Neural cell (in vitro differentiated cells): ENCODE measurements at regions not wholly inside any gene's neighbourhood (a gene's known extent, or its start where the extent isn't known, plus 50 kb on each side); places are given as distances from the start of the nearest gene placed in this dataset.

ENCODE experiments used
- H2AFZ ChIP-seq: fragments of 200-600, 300-800 bp; sonication (generic), shearing (Covaris generic); 2 replicates; pipeline ENCODE4 v1.6.0; 2014; ENCODE audit warnings: low read depth, mild to moderate bottlenecking, antibody characterized with exemption, low read length, moderate library complexity
- H3F3A ChIP-seq: fragments of 200-600 bp; shearing (Covaris generic); 2 replicates; pipeline ENCODE4 v1.6.1; 2016; ENCODE audit warnings: mild to moderate bottlenecking, moderate library complexity, mixed read lengths, antibody characterized with exemption, low read length; ENCODE audit not compliant: insufficient read depth, poor library complexity, severe bottlenecking
- H3K27ac ChIP-seq: fragments of 200-600, 300-800 bp; sonication (generic), shearing (Covaris generic); 2 replicates; pipeline ENCODE4 v1.5.1; 2014; ENCODE audit warnings: mild to moderate bottlenecking, low read length, moderate library complexity
- H3K27me3 ChIP-seq: fragments of 300-800, 200-600 bp; sonication (generic), shearing (Covaris generic); 2 replicates; pipeline ENCODE4 v1.6.0; 2014; ENCODE audit warnings: mild to moderate bottlenecking, low read depth, low read length, moderate library complexity; ENCODE audit not compliant: insufficient read depth
- H3K36me3 ChIP-seq: fragments of 300-800, 200-600 bp; sonication (generic), shearing (Covaris generic); 2 replicates; pipeline ENCODE4 v1.5.1; 2014; ENCODE audit warnings: mild to moderate bottlenecking, antibody characterized with exemption, low read length, moderate library complexity; ENCODE audit not compliant: insufficient read depth
- H3K4me2 ChIP-seq: fragments of 300-800, 200-600 bp; sonication (generic), shearing (Covaris generic); 2 replicates; pipeline ENCODE4 v1.6.0; 2014; ENCODE audit warnings: mild to moderate bottlenecking, low read length
- H3K4me3 ChIP-seq: fragments of 300-800, 200-600 bp; sonication (generic), shearing (Covaris generic); 2 replicates; pipeline ENCODE4 v1.5.1; 2014; ENCODE audit warnings: mild to moderate bottlenecking, low read length, moderate library complexity
- H3K79me2 ChIP-seq: fragments of 200-600 bp; shearing (Covaris generic); replicated peaks from 2 replicates; pipeline ENCODE4 v1.6.0; 2014; ENCODE audit warnings: mild to moderate bottlenecking, low read length, moderate library complexity; ENCODE audit not compliant: insufficient read depth
- H3K9ac ChIP-seq: fragments of 300-800, 200-600 bp; sonication (generic), shearing (Covaris generic); 2 replicates; pipeline ENCODE4 v1.6.1; 2016; ENCODE audit warnings: mild to moderate bottlenecking, low read length, mixed read lengths
- H3K9me2 ChIP-seq: fragments of 200-600 bp; shearing (Covaris generic); 2 replicates; pipeline ENCODE4 v1.6.1; 2016; ENCODE audit warnings: mild to moderate bottlenecking, low read length, mixed read lengths; ENCODE audit not compliant: insufficient read depth
- H3K9me3 ChIP-seq: fragments of 200-600, 300-800 bp; sonication (generic), shearing (Covaris generic); 2 replicates; pipeline ENCODE4 v1.6.1; 2016; ENCODE audit warnings: mild to moderate bottlenecking, mixed run types, low read length, moderate library complexity, mixed read lengths
- H4K20me1 ChIP-seq: fragments of 200-600 bp; shearing (Covaris generic); 2 replicates; pipeline ENCODE4 v1.6.1; 2016; ENCODE audit warnings: mild to moderate bottlenecking, mixed run types; ENCODE audit not compliant: insufficient read depth
- EP300 ChIP-seq: fragments of 450-650 bp; conservative IDR thresholded peaks from 2 replicates; pipeline ENCODE4 v1.6.1; 2014; ENCODE audit warnings: antibody characterized with exemption, mild to moderate bottlenecking, moderate library complexity; ENCODE audit not compliant: poor library complexity, severe bottlenecking
- EZH2 ChIP-seq: fragments of 200-600, 300-800 bp; shearing (Covaris generic), sonication (generic); IDR thresholded peaks from 2 replicates; pipeline ENCODE4 v1.6.1; 2014; ENCODE audit warnings: antibody characterized with exemption, low read length, borderline replicate concordance, mild to moderate bottlenecking; ENCODE audit not compliant: insufficient read depth, poor library complexity, severe bottlenecking
- MXI1 ChIP-seq: fragments of 450-650 bp; conservative IDR thresholded peaks from 2 replicates; pipeline ENCODE4 v1.6.1; 2014; ENCODE audit warnings: antibody characterized with exemption, mild to moderate bottlenecking; ENCODE audit not compliant: poor library complexity, severe bottlenecking
- POLR2AphosphoS5 ChIP-seq: IDR thresholded peaks from 2 replicates; pipeline ENCODE4 v1.6.1; 2012
- RAD21 ChIP-seq: fragments of 450-650 bp; conservative IDR thresholded peaks from 2 replicates; pipeline ENCODE4 v1.6.1; 2014; ENCODE audit warnings: antibody characterized with exemption, mild to moderate bottlenecking, moderate library complexity
- REST ChIP-seq: IDR thresholded peaks from 2 replicates; pipeline ENCODE4 v1.6.1; 2012; ENCODE audit warnings: borderline replicate concordance
- SMC3 ChIP-seq: fragments of 450-650 bp; conservative IDR thresholded peaks from 2 replicates; pipeline ENCODE4 v1.6.1; 2014; ENCODE audit warnings: antibody characterized with exemption, mild to moderate bottlenecking, moderate library complexity; ENCODE audit not compliant: poor library complexity
- TAF1 ChIP-seq: IDR thresholded peaks from 2 replicates; pipeline ENCODE4 v1.6.1; 2012; ENCODE audit warnings: low read depth
- TF ChIP-seq, protein P1 (sequence below): fragments of 450-650 bp; IDR thresholded peaks from 2 replicates; pipeline ENCODE4 v1.5.1; 2014; ENCODE audit warnings: antibody characterized with exemption, mild to moderate bottlenecking, moderate library complexity; ENCODE audit not compliant: poor library complexity, severe bottlenecking

- H3K36me3 ChIP-seq = no peaks in the 10 kb centered on the region
- H3K4me3 ChIP-seq = no peak overlapping the region
- no peaks in the 10 kb centered on the region for H3K27me3 ChIP-seq
- no peaks in the 10 kb centered on the region for H3F3A ChIP-seq
- no peak for TF ChIP-seq POLR2AphosphoS5
- TF ChIP-seq MXI1 = no peak
- no peak for TF ChIP-seq REST
- no peak for TF ChIP-seq SMC3
- TF ChIP-seq, protein P1, sequence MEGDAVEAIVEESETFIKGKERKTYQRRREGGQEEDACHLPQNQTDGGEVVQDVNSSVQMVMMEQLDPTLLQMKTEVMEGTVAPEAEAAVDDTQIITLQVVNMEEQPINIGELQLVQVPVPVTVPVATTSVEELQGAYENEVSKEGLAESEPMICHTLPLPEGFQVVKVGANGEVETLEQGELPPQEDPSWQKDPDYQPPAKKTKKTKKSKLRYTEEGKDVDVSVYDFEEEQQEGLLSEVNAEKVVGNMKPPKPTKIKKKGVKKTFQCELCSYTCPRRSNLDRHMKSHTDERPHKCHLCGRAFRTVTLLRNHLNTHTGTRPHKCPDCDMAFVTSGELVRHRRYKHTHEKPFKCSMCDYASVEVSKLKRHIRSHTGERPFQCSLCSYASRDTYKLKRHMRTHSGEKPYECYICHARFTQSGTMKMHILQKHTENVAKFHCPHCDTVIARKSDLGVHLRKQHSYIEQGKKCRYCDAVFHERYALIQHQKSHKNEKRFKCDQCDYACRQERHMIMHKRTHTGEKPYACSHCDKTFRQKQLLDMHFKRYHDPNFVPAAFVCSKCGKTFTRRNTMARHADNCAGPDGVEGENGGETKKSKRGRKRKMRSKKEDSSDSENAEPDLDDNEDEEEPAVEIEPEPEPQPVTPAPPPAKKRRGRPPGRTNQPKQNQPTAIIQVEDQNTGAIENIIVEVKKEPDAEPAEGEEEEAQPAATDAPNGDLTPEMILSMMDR = no peak
- TF ChIP-seq EP300 = no peak
- no peak for TF ChIP-seq TAF1
- no peak for TF ChIP-seq EZH2
- no peak for TF ChIP-seq RAD21
- no peaks in the 10 kb centered on the region for H4K20me1 ChIP-seq
- H2AFZ ChIP-seq = no peak overlapping the region
- H3K4me2 ChIP-seq = no peak overlapping the region
- no peak overlapping the region for H3K27ac ChIP-seq
- no peaks in the 10 kb centered on the region for H3K9me2 ChIP-seq
- H3K9me3 ChIP-seq = no peaks in the 10 kb centered on the region
- H3K79me2 ChIP-seq = no peaks in the 10 kb centered on the region
- H3K9ac ChIP-seq = no peak overlapping the region
These were observed 836.2 kb downstream of the DNAH5 start for GRCh38 chr5:13108265-13108664.

- no peak for TF ChIP-seq REST
- TF ChIP-seq, protein P1 = no peak
- no peak for TF ChIP-seq EZH2
- no peak for TF ChIP-seq TAF1
- no peak for TF ChIP-seq POLR2AphosphoS5
- TF ChIP-seq EP300 = no peak
- no peak for TF ChIP-seq RAD21
- no peak for TF ChIP-seq SMC3
- no peak for TF ChIP-seq MXI1
- no peak overlapping the region for H3K9ac ChIP-seq
- no peaks in the 10 kb centered on the region for H3F3A ChIP-seq
- H3K27me3 ChIP-seq = no peaks in the 10 kb centered on the region
- no peaks in the 10 kb centered on the region for H4K20me1 ChIP-seq
- H3K4me2 ChIP-seq = no peak overlapping the region
- no peak overlapping the region for H2AFZ ChIP-seq
- H3K79me2 ChIP-seq = no peaks in the 10 kb centered on the region
- H3K36me3 ChIP-seq = no peaks in the 10 kb centered on the region
- no peak overlapping the region for H3K4me3 ChIP-seq
- no peak overlapping the region for H3K27ac ChIP-seq
- H3K9me3 ChIP-seq = no peaks in the 10 kb centered on the region
- no peaks in the 10 kb centered on the region for H3K9me2 ChIP-seq
These were observed 837.0 kb downstream of the DNAH5 start for GRCh38 chr5:13107537-13107936.
